Nephron progenitor cell (in vitro differentiated cells): ENCODE measurements at regions not wholly inside any gene's neighbourhood (a gene's known extent, or its start where the extent isn't known, plus 50 kb on each side); places are given as distances from the start of the nearest gene placed in this dataset.

ENCODE experiments used
- DNase-seq: peaks from one replicate; pipeline ENCODE4 v3.0.0; 2021
- H3K27ac Mint-ChIP-seq: 2 replicates; pipeline ENCODE4 v1.8.0; 2021; ENCODE audit warnings: mild to moderate bottlenecking, moderate library complexity, mixed read lengths
- H3K27me3 Mint-ChIP-seq: 2 replicates; pipeline ENCODE4 v1.8.0; 2021; ENCODE audit warnings: mild to moderate bottlenecking, low read depth, mixed read lengths; ENCODE audit not compliant: poor library complexity
- H3K36me3 Mint-ChIP-seq: 2 replicates; pipeline ENCODE4 v1.8.0; 2021; ENCODE audit warnings: low read depth, mixed read lengths
- H3K4me1 Mint-ChIP-seq: 2 replicates; pipeline ENCODE4 v1.8.0; 2021; ENCODE audit warnings: mixed read lengths
- H3K4me3 Mint-ChIP-seq: 2 replicates; pipeline ENCODE4 v1.8.0; 2021; ENCODE audit warnings: mild to moderate bottlenecking, moderate library complexity, mixed read lengths
- H3K9me3 Mint-ChIP-seq: 2 replicates; pipeline ENCODE4 v1.8.0; 2021; ENCODE audit warnings: mild to moderate bottlenecking, moderate library complexity, mixed read lengths
- CTCF ChIP-seq: fragments of 200-600 bp; sonication (generic); IDR thresholded peaks from 2 replicates; pipeline ENCODE4 v1.5.0; 2021; ENCODE audit warnings: antibody characterized with exemption

GRCh38 chr22:49211176-49211575, 616.5 kb downstream of the BRD1 start:
- DNase-seq = no peak
- H3K27me3 Mint-ChIP-seq = peaks cover 25% of the 10 kb centered on the region
- no peak for TF ChIP-seq CTCF
- no peaks in the 10 kb centered on the region for H3K4me1 Mint-ChIP-seq
- peaks cover 3% of the 10 kb centered on the region for H3K9me3 Mint-ChIP-seq
- H3K36me3 Mint-ChIP-seq = no peaks in the 10 kb centered on the region
- H3K4me3 Mint-ChIP-seq = no peak overlapping the region
- no peak overlapping the region for H3K27ac Mint-ChIP-seq

- Mint-ChIP-seq H3K4me1 (no peaks in the 10 kb centered on the region), H3K9me3 (peaks cover 3% of the 10 kb centered on the region), H3K4me3 (no peak overlapping the region), H3K27me3 (peaks cover 31% of the 10 kb centered on the region), H3K27ac (no peak overlapping the region), H3K36me3 (no peaks in the 10 kb centered on the region)
- DNase-seq = no peak
- TF ChIP-seq CTCF = no peak
Measured at GRCh38 chr22:49210606-49211005, 617.1 kb downstream of the BRD1 start.

GRCh38 chr22:49209452-49210195, 618.0 kb downstream of the BRD1 start:
- no peak for TF ChIP-seq CTCF
- H3K27me3 Mint-ChIP-seq = peaks cover 34% of the 10 kb centered on the region
- H3K4me3 Mint-ChIP-seq = no peak overlapping the region
- H3K9me3 Mint-ChIP-seq = peaks cover 3% of the 10 kb centered on the region
- no peak overlapping the region for H3K27ac Mint-ChIP-seq
- DNase-seq = no peak
- no peaks in the 10 kb centered on the region for H3K4me1 Mint-ChIP-seq
- no peaks in the 10 kb centered on the region for H3K36me3 Mint-ChIP-seq

- no peak overlapping the region for H3K4me3 Mint-ChIP-seq
- no peak for TF ChIP-seq CTCF
- no peaks in the 10 kb centered on the region for H3K9me3 Mint-ChIP-seq
- no peaks in the 10 kb centered on the region for H3K4me1 Mint-ChIP-seq
- H3K27ac Mint-ChIP-seq = no peak overlapping the region
- H3K27me3 Mint-ChIP-seq = peaks cover 29% of the 10 kb centered on the region
- no peaks in the 10 kb centered on the region for H3K36me3 Mint-ChIP-seq
- DNase-seq = peak; percentile 85
Measured at GRCh38 chr22:49208768-49209252, 618.9 kb downstream of the BRD1 start.

GRCh38 chr22:49208004-49208402, 619.7 kb downstream of the BRD1 start:
- Mint-ChIP-seq H3K4me1 (no peaks in the 10 kb centered on the region), H3K9me3 (no peaks in the 10 kb centered on the region), H3K27ac (no peak overlapping the region), H3K36me3 (no peaks in the 10 kb centered on the region), H3K27me3 (peaks cover 24% of the 10 kb centered on the region), H3K4me3 (no peak overlapping the region)
- TF ChIP-seq CTCF = no peak
- DNase-seq = no peak
